ENCODE measurements at regions not wholly inside any gene's neighbourhood (a gene's known extent, or its start where the extent isn't known, plus 50 kb on each side); places are given as distances from the start of the nearest gene placed in this dataset.

DNA sequence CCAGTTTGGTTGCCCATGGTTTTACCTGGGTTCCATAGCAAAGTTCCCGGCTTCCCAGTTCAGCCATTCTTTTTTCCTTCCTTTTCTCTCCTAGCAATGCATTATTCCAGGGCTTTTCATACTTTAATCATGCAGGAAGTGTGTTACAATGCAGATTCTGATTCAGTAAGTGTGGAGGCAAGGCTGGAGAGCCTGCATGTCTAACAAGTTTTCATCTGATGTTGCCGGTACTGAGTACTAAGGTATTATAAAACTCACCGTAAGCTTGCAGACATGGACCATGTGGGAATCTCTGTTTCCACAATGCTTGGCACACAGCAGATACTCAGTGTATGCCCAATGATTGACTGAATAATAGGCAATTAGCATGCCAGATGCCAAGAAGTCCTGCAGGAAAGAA lies 102.9 kb upstream of the SHB start:
- TF ChIP-seq ZNF274 (IDR thresholded peaks at IDR 0.05; ENCODE audit: low read depth, low read length) = no peak
- TF ChIP-seq YY1 (IDR thresholded peaks at IDR 0.05; ENCODE audit: insufficient read depth, insufficient read length) = no peak
- TF ChIP-seq SUZ12 (IDR thresholded peaks at IDR 0.05; ENCODE audit: extremely low read depth, insufficient read depth, insufficient read length) = no peak
